Parathyroid adenoma (tissue), 2 donors: ENCODE measurements at regions not wholly inside any gene's neighbourhood (a gene's known extent, or its start where the extent isn't known, plus 50 kb on each side); places are given as distances from the start of the nearest gene placed in this dataset.

ENCODE experiments used
- H2AFZ ChIP-seq: fragments of 300-600 bp; sonication (generic); one replicate; pipeline ENCODE4 v1.7.0; 2017; ENCODE audit warnings: antibody characterized with exemption, mild to moderate bottlenecking
- H3K27ac ChIP-seq: fragments of 300-600 bp; sonication (generic); one replicate; pipeline ENCODE4 v1.7.0; 2017
- H3K27me3 ChIP-seq: fragments of 300-600 bp; sonication (generic); one replicate; pipeline ENCODE4 v1.7.0; 2017; ENCODE audit warnings: low read length; ENCODE audit not compliant: control insufficient read depth, insufficient read depth
- H3K36me3 ChIP-seq: fragments of 300-600 bp; sonication (generic); one replicate; pipeline ENCODE4 v1.7.0; 2017; ENCODE audit warnings: low read length; ENCODE audit not compliant: control insufficient read depth, insufficient read depth
- H3K4me1 ChIP-seq: fragments of 300-600 bp; sonication (generic); one replicate; pipeline ENCODE4 v1.7.0; 2017; ENCODE audit warnings: control low read depth
- H3K4me2 ChIP-seq: fragments of 300-600 bp; sonication (generic); one replicate; pipeline ENCODE4 v1.7.0; 2017; ENCODE audit warnings: low read length
- H3K4me3 ChIP-seq: fragments of 300-600 bp; sonication (generic); one replicate; pipeline ENCODE4 v1.7.0; 2017; ENCODE audit warnings: low read depth, low read length
- H3K79me2 ChIP-seq: fragments of 300-600 bp; sonication (generic); one replicate; pipeline ENCODE4 v1.7.0; 2017; ENCODE audit warnings: control low read depth
- H3K9ac ChIP-seq: fragments of 300-600 bp; sonication (generic); one replicate; pipeline ENCODE4 v1.7.0; 2017; ENCODE audit warnings: mild to moderate bottlenecking
- H3K9me3 ChIP-seq: fragments of 300-600 bp; sonication (generic); one replicate; pipeline ENCODE4 v1.7.0; 2017; ENCODE audit warnings: low read length; ENCODE audit not compliant: control insufficient read depth
- TF ChIP-seq, protein P1 (sequence below): fragments of 300-600 bp; sonication (generic); IDR thresholded peaks from one replicate; pipeline ENCODE4 v1.7.0; 2017; ENCODE audit warnings: antibody characterized with exemption, mild to moderate bottlenecking
- donor health status: primary hyperparathyroidism.

DNA sequence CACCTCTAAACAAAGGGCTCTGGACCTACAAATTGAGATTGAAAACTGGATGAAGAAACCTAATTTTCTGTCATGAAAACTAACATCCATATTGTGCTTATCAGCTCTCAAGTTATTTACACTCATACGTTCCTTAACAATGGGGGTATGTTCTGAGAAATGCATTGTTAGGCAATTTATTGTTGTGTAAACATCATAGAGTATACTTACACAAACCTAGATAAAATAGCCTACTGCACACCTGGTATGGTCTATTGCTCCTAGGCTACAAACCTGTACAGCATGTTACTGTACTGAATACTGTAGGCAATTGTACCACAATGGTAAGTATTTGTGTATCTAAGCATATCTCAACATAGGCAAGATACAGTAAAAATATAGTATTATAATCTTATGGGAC lies 191.4 kb downstream of the TM2D1 start:
- TF ChIP-seq, protein P1, sequence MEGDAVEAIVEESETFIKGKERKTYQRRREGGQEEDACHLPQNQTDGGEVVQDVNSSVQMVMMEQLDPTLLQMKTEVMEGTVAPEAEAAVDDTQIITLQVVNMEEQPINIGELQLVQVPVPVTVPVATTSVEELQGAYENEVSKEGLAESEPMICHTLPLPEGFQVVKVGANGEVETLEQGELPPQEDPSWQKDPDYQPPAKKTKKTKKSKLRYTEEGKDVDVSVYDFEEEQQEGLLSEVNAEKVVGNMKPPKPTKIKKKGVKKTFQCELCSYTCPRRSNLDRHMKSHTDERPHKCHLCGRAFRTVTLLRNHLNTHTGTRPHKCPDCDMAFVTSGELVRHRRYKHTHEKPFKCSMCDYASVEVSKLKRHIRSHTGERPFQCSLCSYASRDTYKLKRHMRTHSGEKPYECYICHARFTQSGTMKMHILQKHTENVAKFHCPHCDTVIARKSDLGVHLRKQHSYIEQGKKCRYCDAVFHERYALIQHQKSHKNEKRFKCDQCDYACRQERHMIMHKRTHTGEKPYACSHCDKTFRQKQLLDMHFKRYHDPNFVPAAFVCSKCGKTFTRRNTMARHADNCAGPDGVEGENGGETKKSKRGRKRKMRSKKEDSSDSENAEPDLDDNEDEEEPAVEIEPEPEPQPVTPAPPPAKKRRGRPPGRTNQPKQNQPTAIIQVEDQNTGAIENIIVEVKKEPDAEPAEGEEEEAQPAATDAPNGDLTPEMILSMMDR: no peak
- no peaks in the 10 kb centered on the region for H3K36me3 ChIP-seq
- no peak overlapping the region for H2AFZ ChIP-seq

DNA sequence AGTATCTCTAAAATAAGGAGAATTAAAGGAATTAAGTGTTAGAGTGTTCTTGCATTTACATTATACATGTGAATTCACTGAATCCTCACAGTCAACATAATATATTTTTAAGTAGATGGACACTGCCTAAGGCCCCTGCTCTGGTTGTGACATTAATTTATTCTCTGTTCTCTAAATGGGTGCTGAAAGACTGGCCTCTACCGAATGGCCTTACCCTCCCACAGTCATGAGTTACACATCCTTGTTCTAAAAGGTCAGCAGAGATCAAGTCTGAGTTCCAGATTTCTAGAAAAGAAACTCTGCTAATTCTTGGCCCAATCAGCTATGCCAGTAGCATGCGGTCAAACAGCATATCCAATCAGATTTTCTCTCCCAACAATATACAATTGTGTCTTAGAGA lies 193.2 kb downstream of the TM2D1 start:
- no peaks in the 10 kb centered on the region for H3K27me3 ChIP-seq
- H3K4me2 ChIP-seq: no peak overlapping the region
- H3K27ac ChIP-seq: no peak overlapping the region
- no peaks in the 10 kb centered on the region for H3K9me3 ChIP-seq
- no peak overlapping the region for H2AFZ ChIP-seq
- no peak overlapping the region for H3K4me3 ChIP-seq
- no peak overlapping the region for H3K9ac ChIP-seq
- TF ChIP-seq, protein P1: no peak
- no peaks in the 10 kb centered on the region for H3K79me2 ChIP-seq
- H3K4me1 ChIP-seq: no peaks in the 10 kb centered on the region
- no peaks in the 10 kb centered on the region for H3K36me3 ChIP-seq

More for the DNA sequence above, 191.4 kb downstream of the TM2D1 start:
- no peak overlapping the region for H3K27ac ChIP-seq
- no peak overlapping the region for H3K4me3 ChIP-seq
- no peak overlapping the region for H3K4me2 ChIP-seq
- no peaks in the 10 kb centered on the region for H3K27me3 ChIP-seq
- H3K9me3 ChIP-seq: no peaks in the 10 kb centered on the region
- H3K79me2 ChIP-seq: no peaks in the 10 kb centered on the region
- H3K9ac ChIP-seq: no peak overlapping the region
- no peaks in the 10 kb centered on the region for H3K4me1 ChIP-seq

DNA sequence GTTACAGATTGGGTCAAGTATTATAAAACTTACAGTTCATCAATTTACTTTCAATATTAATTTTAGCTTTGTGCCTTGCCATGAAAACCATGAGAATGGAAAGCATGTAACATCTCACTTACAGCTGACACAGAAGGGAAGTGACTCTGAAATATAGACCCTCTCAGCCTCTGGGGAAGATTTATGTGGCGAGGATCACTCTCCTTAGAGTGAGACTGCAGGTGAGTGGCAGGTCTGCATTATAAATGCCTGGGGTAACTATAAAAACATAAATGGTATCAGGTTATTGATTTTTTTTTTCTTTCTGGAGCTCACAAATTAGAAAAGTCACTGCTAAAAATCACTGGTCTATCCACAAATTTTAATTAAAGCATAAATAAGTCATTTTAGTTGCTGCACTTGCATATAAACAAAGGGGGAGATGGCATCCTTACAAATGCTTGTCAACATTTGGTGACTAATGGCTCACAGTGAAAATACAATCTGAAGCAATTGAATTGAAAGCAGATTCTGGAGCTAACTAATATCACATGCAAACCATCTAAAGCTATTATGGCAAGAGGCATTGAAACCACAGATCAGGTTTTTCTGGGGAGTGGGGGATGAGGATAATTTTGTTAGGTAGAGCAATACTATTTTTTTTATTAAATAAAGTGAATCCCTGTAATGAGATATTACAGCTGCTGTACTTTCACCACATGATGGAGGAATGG lies 200.9 kb downstream of the TM2D1 start:
- no peak overlapping the region for H3K4me2 ChIP-seq
- no peaks in the 10 kb centered on the region for H3K36me3 ChIP-seq
- no peak overlapping the region for H3K27ac ChIP-seq
- TF ChIP-seq, protein P1: no peak
- no peaks in the 10 kb centered on the region for H3K27me3 ChIP-seq
- no peaks in the 10 kb centered on the region for H3K9me3 ChIP-seq
- no peak overlapping the region for H3K9ac ChIP-seq
- no peak overlapping the region for H2AFZ ChIP-seq
- H3K4me1 ChIP-seq: no peaks in the 10 kb centered on the region
- H3K79me2 ChIP-seq: no peaks in the 10 kb centered on the region
- H3K4me3 ChIP-seq: no peak overlapping the region

- Histone ChIP-seq H3K9me3 (no peaks in the 10 kb centered on the region), H3K9ac (no peak overlapping the region), H3K4me2 (no peak overlapping the region), H3K4me3 (no peak overlapping the region), H3K79me2 (no peaks in the 10 kb centered on the region), H3K4me1 (no peaks in the 10 kb centered on the region), H3K36me3 (no peaks in the 10 kb centered on the region), H2AFZ (no peak overlapping the region), H3K27ac (no peak overlapping the region), H3K27me3 (no peaks in the 10 kb centered on the region)
- TF ChIP-seq, protein P1: no peak
These were observed 201.7 kb downstream of the TM2D1 start for GRCh38 chr1:61523229-61523628.

GRCh38 chr1:61520401-61520800 lies 204.5 kb downstream of the TM2D1 start:
- H3K4me1 ChIP-seq: no peaks in the 10 kb centered on the region
- H3K36me3 ChIP-seq: no peaks in the 10 kb centered on the region
- H3K27ac ChIP-seq: no peak overlapping the region
- no peak overlapping the region for H3K9ac ChIP-seq
- H3K79me2 ChIP-seq: no peaks in the 10 kb centered on the region
- no peaks in the 10 kb centered on the region for H3K9me3 ChIP-seq
- no peak overlapping the region for H3K4me3 ChIP-seq
- H2AFZ ChIP-seq: no peak overlapping the region
- no peak overlapping the region for H3K4me2 ChIP-seq
- TF ChIP-seq, protein P1: no peak
- H3K27me3 ChIP-seq: no peaks in the 10 kb centered on the region
